CMK (cell line): ENCODE measurements at regions not wholly inside any gene's neighbourhood (a gene's known extent, or its start where the extent isn't known, plus 50 kb on each side); places are given as distances from the start of the nearest gene placed in this dataset.
"Not testable (repeated sequence)": the region's sequence is repeated elsewhere in the genome, so short reads cannot be mapped to it uniquely, and the experiment has no call there.

Experiments used
- DNase-seq: peaks from one replicate; pipeline ENCODE4 v3.0.0-alpha.2; 2010; ENCODE audit warnings: low read depth

DNA sequence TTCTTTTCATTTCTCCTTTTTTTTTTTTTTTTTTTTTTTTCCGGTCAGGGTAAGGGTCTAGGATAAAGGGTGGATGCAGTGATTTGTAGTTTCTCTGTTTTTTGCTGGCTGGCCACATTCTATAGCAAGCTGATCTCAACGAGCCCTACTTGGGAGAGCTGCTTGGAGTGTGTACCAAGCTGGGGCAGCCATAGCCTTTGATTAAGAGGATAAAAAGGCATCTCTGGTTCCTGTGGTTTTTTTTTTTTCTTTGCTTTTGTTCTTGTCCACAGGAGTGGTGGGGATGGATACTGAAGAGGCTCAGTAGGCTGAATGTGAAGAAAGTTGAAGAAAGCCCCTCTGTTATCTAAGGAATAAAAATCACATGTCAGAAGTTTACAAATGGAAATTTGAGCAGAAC is 955.3 kb upstream of the WWC1 start:
- DNase-seq: no peak

DNA sequence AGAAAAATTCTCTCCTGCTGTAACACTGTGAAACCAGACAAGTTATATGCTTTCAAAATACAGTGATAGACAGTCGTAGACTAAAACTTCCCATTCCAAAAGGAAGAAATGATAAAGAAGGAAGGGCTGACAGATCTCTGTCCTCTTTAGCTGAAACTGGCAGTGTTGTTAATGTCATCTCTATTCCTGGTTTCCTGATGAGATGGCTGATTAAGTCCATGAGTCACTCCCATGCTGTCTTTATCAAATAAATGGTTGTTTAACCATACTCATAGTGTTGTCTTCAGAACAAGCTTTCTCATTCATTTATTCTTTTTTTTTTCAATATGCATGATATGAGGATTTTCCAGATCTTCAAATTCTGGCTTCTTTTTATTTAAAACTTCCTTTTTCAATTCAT is 952.2 kb upstream of the WWC1 start:
- DNase-seq: no peak

DNA sequence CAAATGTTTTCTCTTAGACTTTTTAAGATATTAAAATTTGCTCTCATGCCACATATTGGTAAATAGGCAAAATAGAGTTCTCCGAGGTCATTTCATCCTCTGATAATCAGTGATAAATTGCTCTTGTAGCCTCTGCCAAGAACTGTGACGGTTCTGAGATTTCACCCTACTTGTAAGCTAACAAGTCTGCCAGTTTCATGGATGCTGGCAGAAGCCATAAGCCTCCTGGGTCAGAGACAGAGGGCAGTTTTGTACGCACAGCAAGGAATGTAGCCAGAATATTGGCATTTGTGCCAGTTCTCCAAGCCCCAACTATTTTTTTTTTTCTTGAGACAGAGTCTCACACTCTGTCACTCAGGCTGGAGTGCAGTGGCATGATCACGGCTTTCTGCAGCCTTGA is 945.0 kb upstream of the WWC1 start:
- DNase-seq: no peak

DNA sequence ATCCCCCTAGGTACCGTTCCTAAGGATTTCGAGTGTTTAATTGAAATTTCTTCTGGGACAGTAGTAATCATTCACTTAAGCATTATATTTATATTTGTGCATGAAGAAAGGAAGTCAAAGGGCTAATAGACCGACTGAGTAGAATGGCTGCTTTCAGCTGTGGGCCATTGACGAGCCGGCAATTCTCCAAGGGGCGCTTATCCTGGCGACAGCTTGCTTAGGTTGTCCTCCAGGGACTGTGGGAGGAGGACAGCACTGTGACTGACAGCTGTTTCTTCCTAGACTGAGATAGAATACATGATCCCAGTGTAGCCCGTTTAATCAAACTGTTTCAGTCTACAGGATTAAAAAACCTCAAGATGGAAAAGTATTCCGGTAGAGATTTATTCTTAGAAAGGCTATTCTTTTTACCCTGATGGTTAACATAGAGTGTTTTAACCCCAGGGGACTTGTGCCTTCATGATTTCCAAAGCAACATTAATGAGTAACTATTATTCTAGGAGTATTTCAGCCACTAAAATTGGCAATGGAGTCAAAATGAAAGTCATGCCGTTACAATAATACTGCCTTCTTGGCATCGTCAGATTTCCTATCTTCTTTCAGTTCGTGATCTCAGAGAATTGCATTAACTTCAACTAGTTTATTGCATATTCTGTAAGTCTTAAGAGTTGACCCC is 943.1 kb upstream of the WWC1 start:
- DNase-seq: no peak

DNA sequence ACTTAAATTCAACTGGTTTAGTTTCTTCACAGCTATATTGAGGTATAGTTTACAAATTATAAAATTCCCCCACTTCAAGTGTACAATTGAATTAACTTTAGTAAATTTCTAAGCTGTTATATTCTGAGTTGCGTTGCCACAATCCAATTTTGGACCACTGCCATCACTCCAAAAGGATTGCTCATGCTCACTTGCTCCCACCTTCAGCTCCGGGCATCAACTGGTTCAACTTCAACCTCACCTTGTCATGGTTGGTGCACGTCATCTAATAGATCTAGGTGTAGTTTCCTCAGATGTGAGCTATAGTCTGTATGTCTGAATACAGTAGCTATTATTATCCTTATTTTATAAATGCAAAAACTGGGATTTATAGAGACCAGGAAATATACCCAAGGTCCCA is 942.5 kb upstream of the WWC1 start:
- DNase-seq: no peak

DNA sequence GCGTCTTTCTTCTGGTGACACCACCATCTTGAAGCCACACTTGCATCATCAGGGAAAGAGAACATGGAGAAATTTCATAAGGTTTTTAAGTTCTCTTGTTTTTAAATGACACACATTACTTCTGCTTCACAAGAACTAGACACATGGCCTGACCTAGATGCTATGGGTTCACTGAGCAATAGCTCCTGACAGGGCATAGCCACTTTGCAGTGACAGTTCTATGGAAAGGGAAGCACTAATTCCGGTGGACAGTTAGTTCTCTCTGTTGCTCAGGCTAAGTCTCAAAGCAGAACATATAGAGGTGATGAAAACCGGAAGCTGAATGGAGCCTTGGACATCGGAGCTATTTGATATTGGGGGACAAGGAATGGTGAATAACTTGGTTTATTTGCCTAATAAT is 940.1 kb upstream of the WWC1 start:
- no peak for DNase-seq

DNA sequence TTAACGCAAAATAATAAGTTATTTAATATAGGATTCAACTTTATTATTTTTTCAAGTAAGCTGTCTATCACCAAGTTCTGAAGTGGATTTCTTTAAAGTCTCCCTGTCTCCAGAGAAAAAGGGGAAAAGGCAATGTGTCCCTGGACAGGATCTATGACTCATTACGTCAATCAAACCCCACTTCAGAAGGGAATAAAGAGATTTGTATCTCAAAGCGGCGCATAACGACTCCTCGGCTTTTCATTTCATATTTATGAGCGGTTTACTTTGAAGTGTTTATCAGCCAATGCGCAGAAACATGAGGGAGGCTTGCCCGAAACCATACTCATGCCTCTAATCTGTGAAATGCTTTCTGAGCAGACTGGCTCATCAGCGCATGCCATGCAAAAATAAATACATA is 938.6 kb upstream of the WWC1 start:
- no peak for DNase-seq

DNA sequence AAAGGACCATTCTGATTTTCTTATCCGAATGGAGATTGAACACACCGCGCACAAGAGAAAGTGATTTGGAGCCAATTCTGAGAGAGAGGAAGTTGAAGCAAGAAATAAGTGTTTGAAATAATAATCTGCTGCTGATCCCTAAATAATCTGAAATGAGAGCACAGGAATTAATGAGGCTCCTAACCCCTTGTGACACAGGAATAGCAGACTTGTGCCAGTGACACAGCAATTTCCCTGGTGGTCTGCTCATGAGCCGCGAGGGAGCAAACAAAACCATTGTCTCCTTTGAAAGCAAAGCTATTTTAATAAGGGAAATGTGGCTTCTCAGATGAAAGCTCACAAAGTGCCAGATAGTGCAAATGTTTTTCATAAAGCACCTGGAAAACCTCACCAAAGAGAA is 936.1 kb upstream of the WWC1 start:
- no peak for DNase-seq

DNA sequence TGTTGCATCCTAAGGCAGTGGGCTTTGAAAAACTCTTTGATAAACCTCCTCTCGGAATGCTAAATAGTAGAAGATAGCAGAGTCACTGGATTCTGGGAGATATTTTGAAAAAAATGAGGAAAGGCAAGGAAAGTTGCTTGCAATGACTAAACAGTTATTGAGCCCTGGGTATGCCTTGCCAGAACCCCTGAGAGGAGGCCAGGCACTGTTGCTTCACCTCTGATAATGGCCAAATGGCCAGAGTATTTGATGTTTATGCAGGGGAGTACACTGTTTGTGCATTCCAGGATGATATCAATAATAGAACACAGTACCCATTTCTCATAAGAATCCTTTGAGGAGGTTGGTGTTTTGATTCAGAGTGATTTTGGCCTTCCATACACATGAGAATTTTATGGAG is 935.1 kb upstream of the WWC1 start:
- no peak for DNase-seq

DNA sequence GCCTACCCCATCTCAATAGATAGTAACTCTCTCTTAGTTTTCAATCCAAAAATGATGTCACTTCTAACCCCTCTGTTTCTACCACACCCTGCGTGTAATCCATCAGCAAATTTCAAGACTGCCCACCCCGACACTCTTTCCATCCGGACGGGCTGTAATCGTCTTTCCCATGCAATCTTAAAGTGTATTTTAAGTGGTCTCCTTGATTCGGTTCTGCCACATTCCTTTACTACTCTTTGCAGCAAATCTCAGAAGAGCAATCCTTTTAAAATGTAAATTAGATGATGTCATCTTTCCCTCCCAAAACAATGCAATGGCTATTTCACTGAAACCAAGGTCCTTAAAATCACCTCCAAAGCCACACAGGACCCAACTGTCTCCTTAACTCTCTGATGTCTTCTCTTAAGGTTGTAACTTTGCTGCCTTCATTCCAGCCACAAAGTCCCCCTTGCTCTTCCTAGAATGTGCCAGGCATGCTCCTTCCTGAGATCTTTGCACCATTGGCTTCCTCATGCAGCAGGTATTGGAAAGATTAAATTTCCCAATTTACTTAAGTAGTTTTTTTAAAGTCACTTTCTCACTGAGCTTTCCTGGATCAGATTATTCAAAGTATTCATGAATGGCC is 932.5 kb upstream of the WWC1 start:
- no peak for DNase-seq

DNA sequence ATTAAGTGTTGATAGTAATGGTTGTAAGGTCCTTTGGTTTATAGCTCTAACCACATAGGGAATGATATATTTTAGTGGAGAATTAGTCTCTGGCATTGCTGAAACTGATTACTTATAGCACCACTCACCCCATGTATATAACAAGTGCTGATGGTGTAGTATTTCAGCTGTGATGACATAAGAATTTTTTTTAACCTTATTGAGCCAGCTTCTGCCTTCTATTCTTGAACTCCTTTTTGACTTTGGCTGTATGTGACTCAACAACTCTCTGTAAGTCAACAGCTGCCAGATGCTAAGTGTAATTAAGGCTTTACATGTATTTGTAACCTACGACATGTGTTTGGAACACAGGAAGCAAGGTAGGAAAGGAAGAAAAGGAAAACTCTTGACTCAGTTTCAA is 929.6 kb upstream of the WWC1 start:
- no peak for DNase-seq

DNA sequence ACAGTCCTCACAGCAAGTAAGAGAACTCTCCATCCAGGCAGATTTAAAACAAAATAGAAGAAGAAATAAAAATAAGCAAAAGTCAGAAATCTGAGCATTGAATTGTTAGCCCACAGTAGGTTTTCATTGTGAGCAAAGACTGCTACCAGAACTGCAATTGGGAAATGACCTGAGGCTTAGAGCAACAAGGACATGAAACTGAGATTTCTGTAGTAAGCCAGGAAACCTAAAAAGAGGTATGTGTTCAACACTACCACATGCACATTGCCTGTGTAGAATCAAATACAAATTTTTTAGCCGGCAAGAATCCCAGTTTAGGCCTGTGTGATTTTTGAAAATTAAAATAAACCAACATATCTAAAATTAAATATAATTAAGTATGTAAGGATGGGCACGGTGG is 928.4 kb upstream of the WWC1 start:
- DNase-seq: no peak

DNA sequence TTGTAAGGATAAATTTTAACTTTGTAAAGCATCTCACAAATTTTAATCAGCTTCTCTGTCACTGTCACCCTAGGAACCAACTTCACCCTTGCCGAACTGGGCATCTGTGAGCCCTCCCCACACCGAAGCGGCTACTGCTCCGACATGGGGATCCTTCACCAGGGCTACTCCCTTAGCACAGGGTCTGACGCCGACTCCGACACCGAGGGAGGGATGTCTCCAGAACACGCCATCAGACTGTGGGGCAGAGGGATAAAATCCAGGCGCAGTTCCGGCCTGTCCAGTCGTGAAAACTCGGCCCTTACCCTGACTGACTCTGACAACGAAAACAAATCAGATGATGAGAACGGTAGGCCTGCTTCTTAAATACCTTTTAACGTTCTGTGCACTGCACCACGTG is 916.3 kb upstream of the WWC1 start:
- no peak for DNase-seq

DNA sequence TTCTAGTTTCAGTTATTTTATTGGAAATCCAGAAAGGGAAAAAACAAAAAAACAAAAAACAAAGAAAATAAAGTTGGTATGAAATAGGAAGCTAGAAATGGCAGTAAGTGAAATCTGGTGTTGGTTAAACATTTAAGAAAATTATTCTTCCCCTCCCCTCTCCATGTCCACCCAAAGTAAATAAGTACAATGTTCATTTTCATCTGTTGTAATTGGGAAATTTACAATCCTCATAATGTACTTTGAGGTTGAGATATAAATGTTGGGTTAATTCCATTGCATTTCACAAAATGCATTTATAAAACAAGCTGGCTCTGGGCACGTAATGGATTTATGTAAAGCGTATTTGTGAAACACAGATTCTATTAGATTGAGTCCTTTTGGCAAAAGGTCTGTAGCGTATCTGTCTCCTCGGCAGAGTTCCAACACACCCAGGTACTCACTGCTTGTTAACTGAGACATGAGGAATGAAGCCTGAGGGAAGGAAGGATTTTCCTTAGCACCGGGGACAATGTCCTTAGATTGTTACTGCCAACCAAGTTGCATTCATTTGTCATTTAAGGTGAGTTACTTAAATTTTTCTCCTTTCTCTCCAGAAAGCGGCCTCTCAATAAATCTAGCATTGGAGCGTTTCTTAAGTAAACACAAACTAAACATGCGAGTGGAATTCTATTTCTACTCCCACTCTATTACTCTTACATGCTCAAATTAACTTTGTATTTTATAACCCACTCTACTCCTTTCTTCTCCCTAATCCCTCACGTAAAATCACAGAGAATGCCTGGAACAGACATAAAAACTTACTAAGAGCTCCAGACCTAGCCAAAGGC is 912.3 kb upstream of the WWC1 start:
- DNase-seq: no peak

DNA sequence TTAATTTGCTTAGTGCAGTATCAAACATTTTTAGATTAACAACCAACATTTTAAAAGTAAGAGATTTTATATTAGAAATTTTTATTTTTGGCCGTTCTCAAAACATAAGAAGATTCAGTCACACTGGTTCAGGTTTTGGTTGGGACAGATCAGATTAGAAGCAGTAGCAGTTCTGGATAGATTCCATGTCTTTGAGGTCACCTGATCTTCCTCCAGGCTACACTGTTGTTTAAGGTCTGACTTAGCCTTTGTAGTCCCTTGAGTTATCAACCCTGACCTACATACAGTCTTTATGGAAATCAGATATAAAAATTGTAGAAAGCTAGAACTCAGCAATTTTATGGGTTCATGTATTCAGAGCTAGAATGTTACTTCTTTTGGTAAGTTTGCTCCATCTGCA is 910.0 kb upstream of the WWC1 start:
- no peak for DNase-seq

DNA sequence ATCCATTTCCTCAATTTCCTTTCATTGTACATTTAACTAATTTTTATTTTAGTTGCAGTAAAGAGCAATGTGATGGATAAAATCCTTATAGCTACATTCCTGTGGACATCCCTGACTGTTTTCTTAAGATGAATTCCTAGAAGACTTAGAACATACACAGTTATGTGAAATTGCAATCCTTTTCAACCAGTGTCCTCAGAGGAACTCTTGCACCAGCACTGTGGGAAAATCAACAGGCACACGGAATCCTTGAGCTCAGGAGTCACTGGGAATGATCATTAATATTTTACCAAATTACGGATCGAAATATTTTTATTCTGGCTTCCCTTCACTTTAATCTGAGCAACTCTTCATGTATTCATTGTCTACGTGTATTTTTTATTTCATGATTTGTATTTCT is 901.9 kb upstream of the WWC1 start:
- no peak for DNase-seq

DNA sequence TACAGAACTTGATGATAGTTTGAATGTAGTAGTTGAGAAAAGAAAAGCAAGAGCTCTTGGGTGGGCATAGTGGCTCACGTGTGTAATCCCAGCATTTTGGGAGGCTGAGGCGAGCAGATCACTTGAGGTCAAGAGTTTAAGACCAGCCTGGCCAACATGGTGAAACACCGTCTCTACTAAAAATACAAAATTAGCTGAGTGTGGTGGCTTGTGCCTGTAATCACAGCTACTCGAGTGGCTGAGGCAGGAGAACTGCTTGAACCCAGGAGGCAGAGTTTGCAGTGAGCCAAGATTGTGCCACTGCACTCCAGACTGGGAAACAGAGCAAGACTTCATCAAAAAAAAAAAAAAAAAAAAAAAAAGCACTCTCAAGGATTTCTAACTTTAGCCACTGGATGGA is 900.2 kb upstream of the WWC1 start:
- not testable (repeated sequence) for DNase-seq

DNA sequence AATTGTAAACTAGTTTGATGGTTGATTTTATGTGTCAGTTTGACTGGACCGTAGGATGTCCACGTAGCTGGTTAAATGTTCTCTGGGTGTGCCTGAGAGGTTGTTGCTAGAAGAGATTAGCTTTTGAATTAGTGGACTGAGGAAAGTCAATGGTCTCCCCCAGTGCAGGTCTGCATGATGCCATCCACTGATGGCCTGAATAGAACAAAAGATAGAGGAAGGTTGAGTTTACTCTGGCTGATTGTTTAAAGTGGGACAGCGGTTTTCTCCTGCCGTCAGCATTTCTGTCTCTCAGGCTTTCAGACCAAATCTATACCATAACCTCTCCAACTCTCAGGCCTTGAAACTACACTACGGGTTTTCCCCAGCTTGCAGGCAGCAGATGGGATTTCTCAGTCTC is 899.2 kb upstream of the WWC1 start:
- DNase-seq: no peak

DNA sequence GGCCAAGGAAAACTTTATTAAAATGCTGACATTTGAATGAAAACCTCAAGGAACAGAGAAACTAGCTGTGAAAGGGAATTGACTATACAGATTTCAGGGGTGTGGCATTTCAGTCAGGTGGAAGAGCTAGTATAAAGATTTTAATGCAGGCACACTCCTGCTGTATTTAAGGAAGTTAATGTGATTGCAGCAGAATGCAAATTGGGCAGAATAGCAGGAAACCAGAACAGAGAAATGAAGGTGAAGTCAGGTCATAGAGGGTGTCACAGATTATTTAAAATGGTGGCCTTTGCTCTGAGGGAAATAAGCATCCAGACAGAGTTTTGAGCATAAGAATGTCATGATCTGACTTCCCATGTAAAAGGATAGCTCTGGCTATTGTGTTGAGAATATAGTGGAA is 898.1 kb upstream of the WWC1 start:
- DNase-seq: no peak

DNA sequence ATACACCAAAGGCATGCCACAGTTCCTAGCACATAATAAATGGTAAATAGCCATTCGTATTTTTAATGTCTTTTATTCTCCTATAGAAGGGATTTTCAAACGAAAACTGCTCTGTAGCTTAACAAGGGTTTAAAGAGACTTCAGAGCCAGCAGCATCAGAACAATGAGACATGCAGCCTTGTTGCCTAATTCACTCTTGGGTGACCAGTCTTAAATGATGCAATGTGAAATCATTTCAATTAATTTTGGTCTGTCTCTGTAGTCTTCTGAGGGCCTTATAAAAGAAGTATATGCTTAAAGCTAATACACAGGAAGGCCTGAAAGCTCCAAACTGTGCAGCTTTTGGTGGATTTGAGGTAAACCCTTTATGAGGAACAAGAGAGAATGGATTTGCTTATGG is 888.8 kb upstream of the WWC1 start:
- no peak for DNase-seq

DNA sequence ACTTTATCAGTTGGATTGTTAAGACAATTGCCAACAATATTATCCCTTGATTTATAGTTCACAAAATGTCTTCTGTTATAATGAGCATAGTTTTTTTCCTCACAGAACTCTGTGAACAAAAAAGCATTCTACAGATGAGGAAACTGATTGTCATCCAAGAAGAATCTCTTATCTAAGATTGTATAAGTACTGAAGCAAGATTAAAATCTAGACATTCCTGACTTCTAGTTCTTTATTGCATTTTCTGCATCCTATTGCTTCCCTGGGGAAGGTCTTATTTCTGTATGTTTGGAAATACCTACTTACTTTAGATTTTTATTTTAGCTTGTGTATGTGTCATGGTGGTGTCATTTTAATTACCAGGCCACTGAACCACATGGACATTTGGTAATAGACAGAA is 884.9 kb upstream of the WWC1 start:
- no peak for DNase-seq

DNA sequence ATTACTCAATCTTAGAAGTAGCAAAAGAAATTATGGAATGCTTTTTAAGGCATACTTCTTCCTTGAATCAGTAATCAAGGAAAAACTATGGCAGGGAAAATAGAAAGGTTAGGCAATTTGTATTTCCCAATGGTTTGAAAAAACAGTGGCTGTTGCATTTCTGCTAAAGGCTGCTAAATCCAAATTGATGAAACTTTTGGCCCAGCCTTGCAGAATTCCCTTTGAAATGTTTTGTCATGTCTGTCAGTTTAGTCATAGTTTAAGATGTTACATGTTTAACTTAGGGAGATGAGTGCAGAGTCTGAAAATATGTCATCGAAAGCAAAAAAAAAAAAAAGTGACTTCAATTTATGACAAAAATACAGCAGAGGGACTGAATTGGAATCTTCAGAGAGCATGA is 878.9 kb upstream of the WWC1 start:
- no peak for DNase-seq

DNA sequence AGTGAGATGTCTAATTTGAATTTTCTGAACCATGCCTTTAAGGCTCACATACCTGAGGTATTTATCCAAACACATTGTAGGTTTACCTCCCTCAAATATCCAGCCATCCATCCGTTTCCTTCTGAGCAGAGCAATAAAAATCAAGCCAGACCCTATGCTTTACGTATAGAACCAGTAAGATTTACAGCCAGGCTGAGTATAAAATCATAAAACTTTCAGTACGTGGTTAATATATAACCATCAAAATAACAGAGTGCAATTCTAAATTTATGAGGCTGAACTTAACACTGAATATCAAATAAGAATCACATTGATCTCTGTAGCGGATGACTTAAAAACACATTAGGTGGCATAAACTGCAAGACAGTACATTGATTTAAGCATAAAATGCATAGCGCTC is 877.9 kb upstream of the WWC1 start:
- no peak for DNase-seq

DNA sequence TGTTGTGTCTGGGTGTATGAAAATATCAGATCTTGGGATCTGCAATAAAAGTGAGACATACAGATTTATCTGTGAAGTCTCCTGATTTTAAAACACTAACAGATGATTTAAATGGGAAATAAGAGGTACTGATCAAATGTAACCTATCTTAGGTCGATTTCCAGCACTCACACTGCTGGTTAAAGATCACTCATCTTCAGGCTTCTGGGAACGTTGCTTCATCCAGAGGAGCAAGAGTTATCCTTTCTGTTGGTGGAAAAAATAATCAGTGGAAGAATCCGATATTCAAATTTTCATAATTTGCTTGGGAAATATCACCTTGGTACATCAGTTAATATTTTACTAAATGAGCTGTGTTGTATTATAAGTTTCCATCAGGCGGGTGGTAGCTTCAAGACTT is 876.8 kb upstream of the WWC1 start:
- DNase-seq: no peak
